Cardiac muscle cell (in vitro differentiated cells and primary cell): ENCODE measurements at regions not wholly inside any gene's neighbourhood (a gene's known extent, or its start where the extent isn't known, plus 50 kb on each side); places are given as distances from the start of the nearest gene placed in this dataset.

Experiments
- DNase-seq, 2 donors: peaks; one replicate each; pipeline versions ENCODE4 v3.0.0 to v3.0.0-alpha.2; 2010 to 2017; ENCODE audit warnings: low read depth in 1 of 2, low spot score in 1 of 2
- H3K27ac ChIP-seq: fragments of 200-600 bp; sonication (generic); 2 replicates; pipeline ENCODE4 v1.5.1; 2016
- H3K27me3 ChIP-seq: fragments of 200-600 bp; sonication (generic); 2 replicates; pipeline ENCODE4 v1.6.0; 2016; ENCODE audit warnings: control low read depth
- H3K36me3 ChIP-seq: fragments of 200-600 bp; sonication (generic); 2 replicates; pipeline ENCODE4 v1.5.1; 2016; ENCODE audit warnings: control low read depth
- H3K4me1 ChIP-seq: fragments of 200-600 bp; sonication (generic); 2 replicates; pipeline ENCODE4 v1.8.1; 2017; ENCODE audit warnings: low read depth, mild to moderate bottlenecking, mixed run types
- H3K4me3 ChIP-seq: fragments of 200-600 bp; sonication (generic); 2 replicates; pipeline ENCODE4 v1.5.1; 2016; ENCODE audit warnings: mild to moderate bottlenecking
- H3K9me3 ChIP-seq: fragments of 200-600 bp; sonication (generic); 2 replicates; pipeline ENCODE4 v1.5.1; 2017; ENCODE audit warnings: low read depth, mild to moderate bottlenecking, control low read depth
- TF ChIP-seq, protein P1 (sequence below): IDR thresholded peaks from 2 replicates; pipeline ENCODE4 v1.5.1; 2012; ENCODE audit warnings: low read depth, mild to moderate bottlenecking, low read length

DNA sequence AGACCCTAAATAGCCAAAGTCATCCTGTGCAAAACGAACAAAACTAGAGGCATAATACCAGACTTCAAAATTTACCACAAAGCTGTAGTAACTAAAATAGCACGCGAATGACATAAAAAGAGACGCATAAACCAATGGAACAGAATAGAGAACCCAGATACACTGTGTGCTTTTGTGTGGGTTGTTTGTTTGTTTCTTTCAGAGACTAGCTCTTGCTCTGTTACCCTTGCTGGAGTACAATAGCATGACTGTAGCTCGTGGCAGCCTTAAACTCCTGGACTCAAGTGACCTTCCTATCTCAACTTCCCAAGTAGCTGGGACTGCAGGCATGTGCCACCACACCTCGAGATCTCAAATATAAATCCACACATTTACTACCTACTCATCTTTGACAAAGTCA lies 1314.6 kb upstream of the GBE1 start:
- H3K36me3 ChIP-seq = no peaks in the 10 kb centered on the region
- TF ChIP-seq, protein P1, sequence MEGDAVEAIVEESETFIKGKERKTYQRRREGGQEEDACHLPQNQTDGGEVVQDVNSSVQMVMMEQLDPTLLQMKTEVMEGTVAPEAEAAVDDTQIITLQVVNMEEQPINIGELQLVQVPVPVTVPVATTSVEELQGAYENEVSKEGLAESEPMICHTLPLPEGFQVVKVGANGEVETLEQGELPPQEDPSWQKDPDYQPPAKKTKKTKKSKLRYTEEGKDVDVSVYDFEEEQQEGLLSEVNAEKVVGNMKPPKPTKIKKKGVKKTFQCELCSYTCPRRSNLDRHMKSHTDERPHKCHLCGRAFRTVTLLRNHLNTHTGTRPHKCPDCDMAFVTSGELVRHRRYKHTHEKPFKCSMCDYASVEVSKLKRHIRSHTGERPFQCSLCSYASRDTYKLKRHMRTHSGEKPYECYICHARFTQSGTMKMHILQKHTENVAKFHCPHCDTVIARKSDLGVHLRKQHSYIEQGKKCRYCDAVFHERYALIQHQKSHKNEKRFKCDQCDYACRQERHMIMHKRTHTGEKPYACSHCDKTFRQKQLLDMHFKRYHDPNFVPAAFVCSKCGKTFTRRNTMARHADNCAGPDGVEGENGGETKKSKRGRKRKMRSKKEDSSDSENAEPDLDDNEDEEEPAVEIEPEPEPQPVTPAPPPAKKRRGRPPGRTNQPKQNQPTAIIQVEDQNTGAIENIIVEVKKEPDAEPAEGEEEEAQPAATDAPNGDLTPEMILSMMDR = no peak

GRCh38 chr3:83074485-83074884 lies 1313.0 kb upstream of the GBE1 start:
- Histone ChIP-seq H3K27ac (no peak overlapping the region), H3K36me3 (no peaks in the 10 kb centered on the region), H3K9me3 (no peaks in the 10 kb centered on the region), H3K27me3 (no peaks in the 10 kb centered on the region), H3K4me1 (no peaks in the 10 kb centered on the region), H3K4me3 (no peak overlapping the region)
- TF ChIP-seq, protein P1 = no peak
- DNase-seq = no peak

More for the DNA sequence above, 1314.6 kb upstream of the GBE1 start:
- no peak overlapping the region for H3K27ac ChIP-seq
- DNase-seq = no peak
- no peaks in the 10 kb centered on the region for H3K27me3 ChIP-seq
- H3K9me3 ChIP-seq = no peaks in the 10 kb centered on the region
- H3K4me1 ChIP-seq = no peaks in the 10 kb centered on the region
- no peak overlapping the region for H3K4me3 ChIP-seq

DNA sequence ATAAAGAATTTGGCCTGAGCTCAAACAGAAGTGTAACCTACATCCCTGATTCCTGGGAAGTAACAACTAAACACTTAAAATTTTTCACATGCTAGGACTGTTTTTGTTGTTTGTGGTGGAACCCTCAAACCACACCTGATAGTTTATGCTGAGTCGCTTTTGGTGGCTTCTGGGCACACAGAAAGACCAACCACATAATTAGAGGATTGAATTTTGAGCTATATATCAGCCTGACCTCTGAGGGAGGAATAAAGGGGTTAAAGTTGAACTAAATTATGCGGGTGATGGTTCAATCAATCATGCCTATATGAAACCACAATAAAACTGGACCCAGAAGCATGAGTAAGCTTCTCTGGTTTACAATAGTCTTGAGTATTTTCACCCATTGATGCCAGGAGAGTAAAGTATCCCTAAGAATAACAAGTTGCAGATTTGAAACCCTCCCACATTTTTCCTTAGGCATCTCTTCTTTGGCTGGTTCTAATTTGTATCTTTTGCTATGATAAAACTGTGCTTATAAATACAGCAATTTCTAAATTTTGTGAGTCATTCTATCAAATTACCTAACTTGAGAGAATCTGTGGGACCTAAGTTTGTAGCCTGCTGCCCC lies 1304.5 kb upstream of the GBE1 start:
- no peak for DNase-seq
- no peaks in the 10 kb centered on the region for H3K27me3 ChIP-seq
- H3K36me3 ChIP-seq = no peaks in the 10 kb centered on the region
- no peak overlapping the region for H3K27ac ChIP-seq
- no peaks in the 10 kb centered on the region for H3K4me1 ChIP-seq
- H3K9me3 ChIP-seq = no peaks in the 10 kb centered on the region
- H3K4me3 ChIP-seq = no peak overlapping the region
- TF ChIP-seq, protein P1 = no peak

DNA sequence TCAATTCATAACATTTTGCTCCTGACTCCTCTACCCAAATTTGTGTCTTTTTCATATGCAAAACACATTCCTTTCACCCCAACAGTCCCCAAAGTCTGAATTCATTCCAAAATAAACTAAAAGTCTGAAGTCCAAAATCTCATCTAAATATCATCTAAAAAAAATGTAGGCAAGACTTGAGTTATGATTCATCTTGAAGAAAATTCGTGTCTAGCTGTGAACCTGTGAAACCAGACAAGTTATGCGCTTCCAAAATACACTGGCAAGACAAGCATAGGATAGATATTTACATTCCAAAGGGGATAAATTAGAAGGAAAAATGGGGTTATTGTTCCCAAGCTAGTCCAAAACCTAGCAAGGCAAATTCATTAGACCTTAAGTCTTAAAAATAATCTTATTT lies 1302.0 kb upstream of the GBE1 start:
- H3K9me3 ChIP-seq = no peaks in the 10 kb centered on the region
- no peak overlapping the region for H3K4me3 ChIP-seq
- TF ChIP-seq, protein P1 = no peak
- H3K4me1 ChIP-seq = no peaks in the 10 kb centered on the region
- H3K27me3 ChIP-seq = no peaks in the 10 kb centered on the region
- no peaks in the 10 kb centered on the region for H3K36me3 ChIP-seq
- no peak for DNase-seq
- no peak overlapping the region for H3K27ac ChIP-seq

DNA sequence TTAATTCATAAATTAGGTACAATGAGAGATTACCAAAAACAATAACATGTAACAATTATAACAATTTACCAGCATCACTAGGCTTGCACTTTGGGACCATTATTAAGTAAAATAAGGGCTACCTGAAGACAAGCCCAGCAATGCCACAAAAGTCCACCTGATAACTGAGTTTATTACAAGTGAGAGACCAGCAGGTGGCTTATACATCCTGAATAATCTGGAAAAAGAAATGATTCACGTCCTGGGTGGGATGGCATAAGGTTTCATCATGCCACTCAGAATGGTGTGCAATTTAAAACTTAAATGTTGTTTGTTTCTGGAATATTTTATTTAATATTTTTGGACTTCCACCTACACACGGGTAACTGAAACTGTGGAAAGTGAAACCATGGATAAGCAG lies 1287.1 kb upstream of the GBE1 start:
- H3K27me3 ChIP-seq = no peaks in the 10 kb centered on the region
- TF ChIP-seq, protein P1 = no peak
- H3K4me3 ChIP-seq = no peak overlapping the region

More for the DNA sequence above, 1287.1 kb upstream of the GBE1 start:
- Histone ChIP-seq H3K36me3 (no peaks in the 10 kb centered on the region), H3K4me1 (no peaks in the 10 kb centered on the region), H3K27ac (no peak overlapping the region), H3K9me3 (no peaks in the 10 kb centered on the region)
- DNase-seq = no peak
